ENCODE measurements at regions not wholly inside any gene's neighbourhood (a gene's known extent, or its start where the extent isn't known, plus 50 kb on each side); places are given as distances from the start of the nearest gene placed in this dataset.

- DNase-seq = no peak
Measured at GRCh38 chr14:50040895-50041465, 75.4 kb downstream of the VCPKMT start.

- no peak for DNase-seq
Measured at GRCh38 chr14:50041980-50042379, 74.4 kb downstream of the VCPKMT start.

- no peak for DNase-seq
Measured at GRCh38 chr14:50044042-50044651, 72.2 kb downstream of the VCPKMT start.

- no peak for DNase-seq
Measured at GRCh38 chr14:50045039-50045711, 71.2 kb downstream of the VCPKMT start.

GRCh38 chr14:50045837-50046236 is 70.5 kb downstream of the VCPKMT start:
- no peak for DNase-seq

GRCh38 chr14:50047274-50047676 is 69.1 kb downstream of the VCPKMT start:
- no peak for DNase-seq

GRCh38 chr14:50049093-50049492 is 67.3 kb downstream of the VCPKMT start:
- no peak for DNase-seq

GRCh38 chr14:50049703-50050570 is 66.4 kb downstream of the VCPKMT start:
- DNase-seq = no peak

GRCh38 chr14:50051106-50051505 is 65.3 kb downstream of the VCPKMT start:
- DNase-seq = no peak

- DNase-seq = no peak
Measured at GRCh38 chr14:50051706-50052105, 64.7 kb downstream of the VCPKMT start.

GRCh38 chr14:50052517-50052916 is 63.9 kb downstream of the VCPKMT start:
- no peak for DNase-seq

- no peak for DNase-seq
Measured at GRCh38 chr14:50053935-50054334, 62.4 kb downstream of the VCPKMT start.

GRCh38 chr14:50055461-50056228 is 60.7 kb downstream of the VCPKMT start:
- DNase-seq = no peak

- DNase-seq = no peak
Measured at GRCh38 chr14:50056435-50056834, 59.9 kb downstream of the VCPKMT start.

- DNase-seq = no peak
Measured at GRCh38 chr14:50057331-50057730, 59.0 kb downstream of the VCPKMT start.

GRCh38 chr14:50058113-50058512 is 58.3 kb downstream of the VCPKMT start:
- DNase-seq = no peak

Measured in NCI-H2107 (cell line).